ENCODE measurements at regions not wholly inside any gene's neighbourhood (a gene's known extent, or its start where the extent isn't known, plus 50 kb on each side); places are given as distances from the start of the nearest gene placed in this dataset.
"Not testable (repeated sequence)": the region's sequence is repeated elsewhere in the genome, so short reads cannot be mapped to it uniquely, and the experiment has no call there.

DNA sequence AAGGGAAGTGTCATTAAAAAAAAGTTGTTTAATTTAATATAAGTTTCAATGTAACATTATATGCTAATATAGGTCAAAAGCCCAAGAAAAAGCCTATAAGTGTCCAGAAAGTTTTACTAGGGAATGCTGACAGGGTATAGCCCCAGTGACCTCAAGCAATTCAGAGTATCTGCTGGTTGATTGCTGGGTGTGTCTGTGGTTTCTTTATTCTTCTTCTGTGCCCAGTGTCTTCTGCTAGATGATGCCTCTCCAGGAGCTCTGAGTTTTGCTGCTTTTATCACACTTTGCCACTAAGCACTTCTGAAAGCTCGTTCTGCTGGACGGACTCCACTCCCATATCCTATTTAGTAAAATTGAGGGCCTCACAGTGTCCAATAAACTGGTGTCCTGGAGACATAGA, 212.2 kb upstream of the NRG3 start:
- no peak for FAIRE-seq

DNA sequence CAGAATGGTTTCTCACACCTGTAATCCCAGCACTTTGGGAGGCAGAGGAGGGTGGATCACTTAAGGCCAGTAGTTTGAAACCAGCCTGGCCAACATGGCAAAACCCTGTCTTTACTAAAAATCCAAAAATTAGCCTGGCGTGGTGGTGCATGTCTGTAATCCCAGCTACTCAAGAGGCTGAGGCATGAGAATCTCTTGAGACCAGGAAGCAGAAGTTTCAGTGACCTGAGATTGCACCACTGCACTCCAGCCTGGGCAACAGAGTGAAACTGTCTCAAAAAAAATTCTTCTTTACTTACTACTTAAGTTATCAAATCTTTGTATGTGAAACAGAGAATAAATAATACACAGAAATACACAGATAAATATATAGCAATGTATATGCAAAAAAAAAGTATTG, 210.2 kb upstream of the NRG3 start:
- not testable (repeated sequence) for FAIRE-seq

GRCh38 chr10:81674941-81675340, 200.1 kb upstream of the NRG3 start:
- FAIRE-seq: no peak

- no peak for FAIRE-seq
These were observed 195.7 kb upstream of the NRG3 start for GRCh38 chr10:81679291-81679690.

GRCh38 chr10:81680359-81680758, 194.6 kb upstream of the NRG3 start:
- FAIRE-seq: no peak

GRCh38 chr10:81688459-81688858, 186.5 kb upstream of the NRG3 start:
- FAIRE-seq: no peak

DNA sequence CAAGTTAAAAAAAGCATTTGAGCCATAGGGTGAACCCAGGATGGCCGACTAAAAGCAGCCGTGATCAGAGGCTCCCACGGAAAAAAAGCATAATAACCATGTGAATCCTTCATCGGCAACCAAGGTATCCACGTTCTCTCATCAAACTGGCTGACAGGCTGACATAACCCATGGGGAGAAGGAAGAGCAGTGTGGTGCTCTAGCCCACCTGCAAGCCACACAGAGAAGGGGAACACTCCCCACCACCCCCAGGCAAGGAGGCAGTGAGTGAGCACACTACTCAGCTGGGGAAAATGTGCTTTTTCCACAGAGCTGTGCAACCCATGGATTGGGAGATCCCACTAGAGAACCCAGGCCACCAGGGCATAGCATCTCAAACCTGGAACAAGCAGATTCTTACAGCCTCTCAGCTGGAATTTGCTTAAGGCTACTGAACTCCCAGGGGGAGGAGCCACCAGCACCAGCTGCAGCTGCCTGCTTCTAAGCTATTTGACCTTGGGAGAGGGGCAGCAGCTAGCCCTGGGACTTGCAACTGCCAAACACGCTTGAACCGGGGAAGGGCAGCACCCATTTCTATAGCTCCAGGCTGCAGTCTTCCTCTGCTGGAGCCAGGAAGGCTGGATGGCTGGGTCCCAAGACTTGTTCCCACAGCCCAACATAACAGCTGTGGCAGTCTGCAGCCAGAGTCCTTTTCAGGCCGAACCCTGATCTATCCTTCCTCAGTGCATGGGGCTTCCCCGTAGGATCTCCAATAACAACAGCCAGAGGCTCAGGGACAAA, 178.2 kb upstream of the NRG3 start:
- FAIRE-seq: no peak

DNA sequence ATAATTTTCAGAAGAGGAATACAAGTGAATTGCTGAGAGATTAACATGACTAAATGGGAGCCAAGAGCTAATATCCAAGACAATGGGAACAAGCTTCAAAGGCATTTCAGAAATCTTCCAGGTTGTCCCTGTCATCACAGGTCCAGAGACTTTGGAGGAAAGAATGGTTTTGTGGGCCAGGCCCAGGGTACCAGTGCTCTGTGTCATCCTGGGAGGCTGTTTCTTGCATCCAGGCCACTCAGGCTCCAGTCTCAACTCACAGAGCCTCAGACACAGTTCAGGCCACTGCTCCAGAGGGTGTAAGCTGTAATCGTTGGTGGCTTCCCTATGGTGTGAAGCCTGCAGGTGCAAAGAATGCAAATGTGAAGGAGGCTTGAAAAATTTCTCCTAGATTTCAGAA, 170.4 kb upstream of the NRG3 start:
- no peak for FAIRE-seq

DNA sequence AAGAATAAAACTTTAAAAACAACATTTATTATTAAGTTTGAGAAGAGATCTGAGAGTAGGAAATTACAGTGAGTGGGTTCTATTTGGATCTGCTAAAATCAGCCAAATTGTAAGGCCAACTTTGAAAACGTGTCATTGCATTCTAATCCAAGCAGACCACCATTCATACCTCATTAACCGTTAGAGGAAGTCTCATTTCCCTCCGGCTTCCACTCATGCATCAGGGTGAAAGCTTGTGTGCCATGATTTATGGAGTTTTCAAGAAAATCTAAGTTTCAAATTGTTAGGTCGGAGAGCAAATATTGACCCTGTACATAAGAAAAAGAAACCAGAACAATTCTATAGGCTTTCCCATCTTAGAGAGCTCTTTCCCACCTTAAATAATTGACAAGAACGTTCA, 166.6 kb upstream of the NRG3 start:
- FAIRE-seq: no peak

DNA sequence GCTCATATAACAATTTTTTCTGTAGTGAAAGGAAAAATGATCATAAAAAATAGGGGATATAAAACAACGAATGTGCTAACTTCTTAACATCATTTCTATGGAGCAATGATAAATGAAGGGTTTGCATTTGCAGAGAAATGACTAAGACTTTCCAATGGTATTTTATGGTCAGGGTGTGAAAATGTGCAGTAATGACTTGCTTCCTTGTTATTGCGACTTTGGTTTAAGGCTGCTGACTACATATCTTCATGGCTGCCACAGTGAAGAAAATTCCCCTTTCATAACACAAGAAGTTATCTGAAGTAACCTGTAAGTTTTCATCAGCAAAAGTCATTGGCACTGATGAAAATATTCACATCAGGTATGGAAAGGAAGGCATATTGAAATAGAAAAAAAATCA, 166.1 kb upstream of the NRG3 start:
- FAIRE-seq: no peak

- FAIRE-seq: no peak
These were observed 152.6 kb upstream of the NRG3 start for GRCh38 chr10:81722399-81722798.

- FAIRE-seq: no peak
These were observed 150.6 kb upstream of the NRG3 start for GRCh38 chr10:81724431-81724830.

- FAIRE-seq: no peak
These were observed 149.1 kb upstream of the NRG3 start for GRCh38 chr10:81725851-81726250.

- no peak for FAIRE-seq
These were observed 146.3 kb upstream of the NRG3 start for GRCh38 chr10:81728692-81729091.

- no peak for FAIRE-seq
These were observed 144.1 kb upstream of the NRG3 start for GRCh38 chr10:81730891-81731290.

- FAIRE-seq: no peak
These were observed 141.5 kb upstream of the NRG3 start for GRCh38 chr10:81733542-81733941.

- FAIRE-seq: not testable (repeated sequence)
These were observed 139.8 kb upstream of the NRG3 start for GRCh38 chr10:81735167-81735566.

DNA sequence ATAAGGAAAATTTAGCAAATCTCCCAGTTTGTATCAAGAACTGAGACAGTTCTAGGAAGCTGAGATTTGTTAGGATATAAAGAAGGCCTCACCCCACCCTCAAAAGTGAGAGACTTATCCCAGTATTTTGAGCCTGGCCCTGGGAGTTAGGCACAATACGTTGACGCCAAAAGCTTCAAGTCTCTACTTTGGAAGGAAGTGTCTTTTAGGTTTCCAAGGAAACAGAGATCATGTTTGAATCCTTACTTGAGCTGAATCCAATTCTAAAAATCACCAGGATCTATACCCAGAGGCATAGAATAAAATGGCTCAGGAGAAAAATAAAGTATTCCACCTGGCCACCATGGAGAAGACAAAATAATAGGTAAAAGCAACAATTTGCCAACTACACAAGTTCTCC, 115.9 kb upstream of the NRG3 start:
- FAIRE-seq: no peak

GRCh38 chr10:81784111-81784597, 90.8 kb upstream of the NRG3 start:
- no peak for FAIRE-seq

DNA sequence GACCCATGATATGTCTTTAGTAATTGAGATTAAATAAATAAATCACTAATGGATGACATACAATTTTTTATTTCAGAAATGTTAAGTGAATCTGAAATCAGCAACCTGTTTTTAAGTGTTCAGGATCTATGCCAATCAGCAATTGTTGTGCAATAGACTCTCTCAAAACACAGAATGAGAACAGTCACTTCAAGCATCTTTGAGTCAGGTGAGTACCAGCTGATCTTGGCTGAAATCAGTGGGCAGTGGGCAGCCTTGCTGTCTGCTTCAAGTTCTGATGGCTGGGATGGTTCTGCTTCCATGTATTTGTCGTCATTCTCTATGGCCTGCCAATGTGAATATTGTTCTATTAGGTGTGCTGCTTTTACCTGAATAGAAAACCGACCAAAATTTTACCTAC, 82.3 kb upstream of the NRG3 start:
- FAIRE-seq: no peak

DNA sequence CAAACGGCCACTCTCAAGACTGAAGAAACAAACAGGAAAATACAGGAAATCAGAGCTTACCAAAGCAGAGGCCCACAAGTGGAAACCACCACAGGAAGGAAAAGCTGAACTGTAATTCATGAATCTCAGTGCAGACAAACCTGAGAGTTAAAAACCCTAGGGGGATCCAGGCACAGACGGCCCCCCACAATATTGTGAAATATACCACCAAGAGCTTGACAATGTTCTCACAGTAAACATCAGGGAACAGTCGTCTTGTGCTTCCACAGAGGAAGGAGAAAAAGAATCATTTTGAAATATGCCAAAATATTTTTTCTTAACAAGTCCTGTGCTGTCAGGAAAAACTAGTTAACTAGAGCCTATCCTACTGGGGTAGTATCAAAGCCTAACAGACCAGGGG, 68.2 kb upstream of the NRG3 start:
- no peak for FAIRE-seq

DNA sequence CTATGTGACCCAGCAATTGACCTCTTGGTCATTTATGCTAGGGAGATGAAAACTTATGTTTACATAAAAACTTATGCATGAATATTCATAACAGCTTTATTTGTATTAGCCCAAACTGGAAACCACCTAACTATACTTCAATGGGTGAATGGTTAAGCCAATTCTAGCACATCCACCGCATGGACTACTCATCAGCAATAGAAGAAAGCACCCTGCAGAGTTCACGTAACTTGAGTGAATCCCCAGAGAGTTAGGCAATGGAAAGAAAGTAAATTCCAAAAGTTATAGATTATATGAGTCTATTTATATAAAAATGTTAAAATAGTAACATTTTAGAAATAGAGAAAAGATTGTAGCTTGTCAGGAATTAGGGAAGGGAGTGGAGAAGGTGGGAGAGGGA, 60.2 kb upstream of the NRG3 start:
- FAIRE-seq: no peak

DNA sequence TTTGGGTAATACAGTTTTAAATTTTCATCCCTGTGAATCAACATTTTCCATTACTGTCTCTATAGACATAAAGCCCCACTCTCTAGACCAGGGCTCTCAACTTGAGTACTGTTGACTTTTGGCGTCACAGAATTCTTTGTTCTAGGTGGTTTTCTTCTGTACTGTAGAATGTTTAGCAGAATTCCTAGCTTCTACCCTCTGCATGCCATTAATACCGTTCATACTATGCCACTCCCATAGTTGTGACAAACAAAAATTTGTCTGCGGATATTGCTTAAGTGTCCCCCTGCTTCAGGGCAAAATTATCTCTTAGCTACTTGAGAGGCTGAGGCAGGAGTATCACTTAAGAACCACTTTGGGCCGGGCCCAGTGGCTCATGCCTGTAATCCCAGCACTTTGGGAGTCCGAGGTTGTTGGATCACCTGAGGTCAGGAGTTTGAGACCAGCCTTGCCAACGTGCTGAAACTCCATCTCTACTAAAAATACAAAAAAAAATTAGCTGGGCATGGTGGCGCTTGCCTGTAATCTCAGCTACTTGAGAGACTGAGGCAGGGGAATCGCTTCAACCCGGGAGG, 57.3 kb upstream of the NRG3 start:
- FAIRE-seq: no peak

DNA sequence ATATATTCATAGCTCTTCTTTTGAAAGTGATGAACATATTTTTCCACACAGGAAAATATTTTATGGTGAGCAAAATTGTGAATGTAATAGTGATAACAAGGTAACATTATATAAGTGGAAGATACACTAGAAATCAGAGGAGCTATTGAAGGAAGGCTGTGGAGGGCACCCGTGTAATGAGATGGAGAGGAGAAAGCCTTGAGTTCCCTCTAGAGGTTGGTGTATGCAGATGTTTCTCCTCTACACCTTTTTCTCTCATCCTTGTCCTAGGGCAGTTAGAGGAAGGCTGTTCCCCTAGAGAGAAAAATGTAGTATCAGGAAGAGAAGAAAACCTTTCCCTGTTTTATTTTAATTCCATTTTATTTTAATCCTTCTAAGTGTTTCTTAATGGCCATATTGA, 54.6 kb upstream of the NRG3 start:
- FAIRE-seq: no peak

All from islet of Langerhans (tissue), 1 donor.